ENCODE measurements at regions not wholly inside any gene's neighbourhood (a gene's known extent, or its start where the extent isn't known, plus 50 kb on each side); places are given as distances from the start of the nearest gene placed in this dataset.

DNA sequence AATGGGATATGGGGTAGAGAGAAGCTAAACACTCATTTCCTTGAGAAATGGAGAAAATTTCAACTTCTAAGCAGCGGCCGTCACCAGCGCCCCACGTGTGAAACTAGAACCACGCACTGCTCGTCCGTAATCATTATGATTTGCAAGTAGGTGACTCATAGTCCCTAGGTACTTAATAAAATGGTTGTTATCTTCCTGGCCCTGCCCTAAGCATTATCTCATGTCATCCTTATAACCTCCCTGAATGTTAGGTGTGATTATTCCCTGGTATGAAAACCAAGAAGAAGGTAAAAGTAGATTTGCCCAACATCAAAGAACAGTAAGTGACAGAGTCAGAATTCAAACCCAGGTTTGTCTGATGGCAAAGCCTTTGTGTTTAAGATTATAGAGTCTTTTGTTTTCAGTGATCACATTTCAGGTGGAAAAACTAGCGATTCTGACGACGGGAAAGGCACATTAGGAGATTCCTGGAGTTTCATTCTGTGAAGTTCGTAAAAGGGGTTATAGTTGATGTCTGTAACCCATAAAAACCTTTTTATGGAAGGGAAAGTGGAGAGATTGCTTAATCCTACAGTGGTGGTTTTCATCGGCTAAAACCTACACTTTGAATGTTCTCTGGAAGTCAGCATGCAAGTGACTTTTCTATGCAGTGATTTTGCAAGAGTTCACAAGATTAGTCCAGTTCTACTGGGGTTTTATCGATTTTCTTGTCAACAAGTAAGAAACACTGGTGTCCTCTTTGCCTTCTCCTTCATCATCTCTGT is 202.9 kb upstream of the WWC1 start:
- H3K36me3 Mint-ChIP-seq: no peaks in the 10 kb centered on the region
- Histone ChIP-seq H3K4me1 (ENCODE audit: control insufficient read depth in 2 of 2, insufficient read depth in 2 of 2, low read length in 2 of 2) (no peaks in the 10 kb centered on the region), H3K36me3 (ENCODE audit: control insufficient read depth in 2 of 3, insufficient read depth in 3 of 3, low read length in 3 of 3) (no peaks in the 10 kb centered on the region), H3K9me3 (ENCODE audit: control insufficient read depth in 2 of 3, low read length in 3 of 3) (no peaks in the 10 kb centered on the region), H3K27me3 (ENCODE audit: control insufficient read depth in 2 of 2, insufficient read depth in 2 of 2, low read length in 2 of 2) (no peaks in the 10 kb centered on the region), H3K27ac (ENCODE audit: low read depth, low read length) (no peak overlapping the region), H3K4me3 (ENCODE audit: low read length) (no peak overlapping the region)
- ATAC-seq (no peak), DNase-seq (no peak)
- no peak overlapping the region for H3K27ac Mint-ChIP-seq
- H3K4me3 Mint-ChIP-seq: no peak overlapping the region
- peaks cover 0 to 13% (median 0%) of the 10 kb centered on the region in 11 donors for H3K9me3 Mint-ChIP-seq
- ChIA-PET POLR2A (no interaction called here), CTCF (no interaction called here)
- H3K4me1 Mint-ChIP-seq: no peaks in the 10 kb centered on the region
- intact Hi-C loops (cut with micrococcal nuclease): no loop called here
- peaks cover 0 to 39% (median 7%) of the 10 kb centered on the region in 5 donors for H3K27me3 Mint-ChIP-seq

DNA sequence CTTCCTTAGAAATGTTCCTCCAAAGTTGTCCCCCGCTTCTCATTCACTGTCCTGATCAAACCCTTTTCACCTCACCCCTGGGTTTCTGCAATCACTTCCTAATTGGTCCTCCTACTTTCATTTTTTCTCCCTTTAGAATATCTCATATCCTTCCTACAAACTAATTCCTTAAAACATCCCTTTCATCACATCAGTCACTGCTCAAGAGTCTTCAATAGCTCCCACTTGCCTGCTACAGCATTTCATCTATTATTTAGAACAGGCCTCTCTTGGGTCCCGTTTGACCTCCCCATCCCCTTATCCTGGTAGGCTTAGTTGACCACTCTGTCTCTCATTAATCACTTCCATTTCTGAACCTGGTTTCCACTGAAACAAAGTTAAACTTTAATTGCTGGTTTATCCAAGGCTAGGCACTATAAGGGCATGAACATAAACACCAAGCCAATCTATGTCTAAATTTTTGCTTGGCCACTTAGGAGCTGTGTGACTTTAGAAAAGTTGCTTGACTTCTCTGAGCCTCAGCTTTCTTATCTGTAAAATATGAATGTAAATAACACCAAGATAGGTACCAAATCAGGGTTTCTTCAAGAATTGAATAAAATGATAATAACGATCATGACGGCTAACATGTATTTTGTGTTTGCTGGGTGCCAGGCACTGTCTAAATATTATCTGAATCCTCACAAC is 202.1 kb upstream of the WWC1 start:
- Mint-ChIP-seq H3K9me3 (peaks cover 0 to 6% (median 0%) of the 10 kb centered on the region in 11 donors), H3K4me3 (no peak overlapping the region), H3K36me3 (no peaks in the 10 kb centered on the region), H3K27me3 (peaks cover 0 to 34% (median 11%) of the 10 kb centered on the region in 5 donors), H3K27ac (no peak overlapping the region), H3K4me1 (peaks cover 0 to 3% (median 0%) of the 10 kb centered on the region in 7 donors)
- Histone ChIP-seq H3K27ac (ENCODE audit: low read depth, low read length) (no peak overlapping the region), H3K4me3 (ENCODE audit: low read length) (no peak overlapping the region), H3K4me1 (ENCODE audit: control insufficient read depth in 2 of 2, insufficient read depth in 2 of 2, low read length in 2 of 2) (no peaks in the 10 kb centered on the region), H3K27me3 (ENCODE audit: control insufficient read depth in 2 of 2, insufficient read depth in 2 of 2, low read length in 2 of 2) (no peaks in the 10 kb centered on the region), H3K9me3 (ENCODE audit: control insufficient read depth in 2 of 3, low read length in 3 of 3) (no peaks in the 10 kb centered on the region), H3K36me3 (ENCODE audit: control insufficient read depth in 2 of 3, insufficient read depth in 3 of 3, low read length in 3 of 3) (no peaks in the 10 kb centered on the region)
- ChIA-PET CTCF (no interaction called here), POLR2A (no interaction called here)
- no peak for ATAC-seq
- intact Hi-C loops (cut with micrococcal nuclease): no loop called here
- DNase-seq: no peak

DNA sequence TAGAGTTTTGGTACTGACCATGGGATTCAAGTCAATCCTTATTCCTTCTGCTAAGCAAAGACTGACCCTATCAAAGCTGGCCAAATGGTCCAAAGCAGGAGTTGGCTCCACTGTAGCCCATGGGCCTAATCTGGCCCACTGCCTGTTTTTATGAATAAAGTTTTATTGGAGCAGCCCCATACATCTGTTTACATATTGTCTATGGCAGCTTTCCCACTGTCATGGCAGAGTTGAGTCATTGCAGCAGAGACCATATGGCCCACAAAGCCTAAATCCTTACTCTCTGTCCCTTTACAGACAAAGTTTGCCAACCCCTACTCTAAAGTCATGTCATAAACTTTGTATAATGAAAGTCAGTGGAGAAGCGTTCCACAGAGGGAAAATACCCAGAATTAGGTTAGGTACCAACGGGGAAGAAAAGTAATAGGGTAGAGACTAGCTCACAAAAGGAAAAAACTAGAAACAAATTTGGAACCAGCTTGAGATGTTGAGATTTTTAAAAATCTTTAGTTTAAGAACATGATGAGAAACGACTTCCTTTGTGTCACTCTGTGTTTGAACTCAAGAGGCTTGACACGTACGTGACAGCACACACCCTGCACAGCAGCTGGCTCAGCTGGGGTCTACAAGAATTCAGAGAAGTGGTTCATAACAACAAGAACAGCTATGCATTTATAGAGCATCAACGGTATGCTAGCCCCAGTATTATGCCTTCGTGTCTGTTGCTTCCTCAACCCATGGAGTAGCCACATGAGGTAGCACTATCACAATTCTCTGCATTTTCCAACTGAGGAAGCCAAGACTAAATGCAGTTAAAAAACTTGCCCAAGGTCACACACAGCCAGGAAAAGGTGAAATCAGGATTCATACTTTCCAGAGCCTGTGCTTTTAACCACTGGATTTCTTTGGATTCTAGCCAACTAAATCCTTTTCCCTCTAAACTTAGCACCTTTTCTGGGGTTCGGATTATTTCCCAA is 198.9 kb upstream of the WWC1 start:
- no peaks in the 10 kb centered on the region for H3K4me1 ChIP-seq (ENCODE audit: control insufficient read depth in 2 of 2, insufficient read depth in 2 of 2, low read length in 2 of 2)
- intact Hi-C loops (cut with micrococcal nuclease): no loop called here
- Mint-ChIP-seq H3K4me3 (no peak overlapping the region), H3K9me3 (peaks cover 0 to 5% (median 0%) of the 10 kb centered on the region in 11 donors), H3K27me3 (peaks cover 0 to 10% (median 4%) of the 10 kb centered on the region in 5 donors), H3K36me3 (no peaks in the 10 kb centered on the region), H3K4me1 (peaks cover 0 to 3% (median 0%) of the 10 kb centered on the region in 7 donors), H3K27ac (no peak overlapping the region)
- POLR2A ChIA-PET: no interaction called here
- no peak for ATAC-seq
- no peaks in the 10 kb centered on the region for H3K9me3 ChIP-seq (ENCODE audit: control insufficient read depth in 2 of 3, low read length in 3 of 3)
- H3K27me3 ChIP-seq (ENCODE audit: control insufficient read depth in 2 of 2, insufficient read depth in 2 of 2, low read length in 2 of 2): no peaks in the 10 kb centered on the region
- H3K36me3 ChIP-seq (ENCODE audit: control insufficient read depth in 2 of 3, insufficient read depth in 3 of 3, low read length in 3 of 3): no peaks in the 10 kb centered on the region
- H3K4me3 ChIP-seq (ENCODE audit: low read length): no peak overlapping the region
- CTCF ChIA-PET: no interaction called here
- no peak overlapping the region for H3K27ac ChIP-seq (ENCODE audit: low read depth, low read length)
- no peak for DNase-seq

DNA sequence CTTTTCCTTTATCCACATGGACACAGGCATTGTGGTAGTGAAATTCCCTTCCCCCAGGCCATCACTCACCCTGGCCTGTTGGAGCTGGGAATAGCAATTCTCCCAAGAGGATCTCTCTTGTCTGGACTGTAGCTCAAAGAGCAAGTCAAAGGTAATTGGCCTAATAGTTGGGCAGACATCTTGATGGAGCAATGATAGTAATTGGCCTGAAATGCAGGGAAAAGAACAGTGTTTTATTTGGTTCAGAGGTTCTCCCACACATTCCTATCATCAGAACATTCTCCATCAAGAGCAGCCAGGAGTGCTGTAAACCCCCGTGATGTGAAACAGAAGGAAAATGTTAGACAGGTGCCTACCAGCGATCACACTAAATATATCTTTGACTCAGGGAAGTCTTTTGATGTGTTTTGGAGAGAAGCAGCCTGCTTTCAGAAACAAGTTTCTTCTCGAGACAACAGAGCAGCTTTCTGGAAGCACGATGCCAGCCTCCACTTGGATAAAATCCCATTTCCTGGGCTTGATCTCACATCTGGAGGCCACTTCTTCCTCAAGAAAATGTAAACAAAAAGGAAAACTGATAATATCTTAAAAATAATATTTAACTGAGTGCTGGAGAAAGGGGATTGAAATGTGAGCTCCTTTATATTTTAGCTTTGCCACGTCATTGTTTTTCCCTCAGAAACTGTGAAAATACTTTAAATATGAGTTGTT is 198.1 kb upstream of the WWC1 start:
- Histone ChIP-seq H3K27ac (ENCODE audit: low read depth, low read length) (no peak overlapping the region), H3K4me1 (ENCODE audit: control insufficient read depth in 2 of 2, insufficient read depth in 2 of 2, low read length in 2 of 2) (no peaks in the 10 kb centered on the region), H3K9me3 (ENCODE audit: control insufficient read depth in 2 of 3, low read length in 3 of 3) (no peaks in the 10 kb centered on the region), H3K27me3 (ENCODE audit: control insufficient read depth in 2 of 2, insufficient read depth in 2 of 2, low read length in 2 of 2) (no peaks in the 10 kb centered on the region), H3K36me3 (ENCODE audit: control insufficient read depth in 2 of 3, insufficient read depth in 3 of 3, low read length in 3 of 3) (no peaks in the 10 kb centered on the region), H3K4me3 (ENCODE audit: low read length) (no peak overlapping the region)
- ChIA-PET POLR2A (no interaction called here), CTCF (no interaction called here)
- Mint-ChIP-seq H3K27ac (no peak overlapping the region), H3K4me3 (no peak overlapping the region), H3K27me3 (peaks cover 0 to 6% (median 4%) of the 10 kb centered on the region in 5 donors), H3K9me3 (peaks cover 0 to 5% (median 0%) of the 10 kb centered on the region in 11 donors), H3K4me1 (peaks cover 0 to 3% (median 0%) of the 10 kb centered on the region in 7 donors), H3K36me3 (no peaks in the 10 kb centered on the region)
- DNase-seq (no peak), ATAC-seq (no peak)
- intact Hi-C loops (cut with micrococcal nuclease): no loop called here

DNA sequence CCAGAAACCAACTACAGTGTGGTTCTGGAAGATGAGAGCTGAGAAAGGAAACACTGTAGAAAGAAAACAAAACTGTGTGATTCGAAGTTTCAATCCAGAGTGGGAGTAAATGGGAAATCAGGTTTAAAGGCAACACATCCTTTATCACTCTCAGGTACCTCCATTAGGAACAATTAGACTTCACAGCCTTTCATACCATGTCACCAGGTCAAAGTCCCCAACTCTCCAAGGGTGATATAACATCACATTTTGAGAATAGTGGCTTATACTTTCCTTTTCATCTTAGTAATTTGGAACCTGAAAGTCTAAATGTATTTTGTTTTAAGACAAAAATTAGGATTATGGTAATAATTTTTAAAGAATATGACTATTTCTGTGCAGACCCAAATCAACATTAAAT is 194.9 kb upstream of the WWC1 start:
- DNase-seq (no peak), ATAC-seq (no peak)
- Histone ChIP-seq H3K27me3 (ENCODE audit: control insufficient read depth in 2 of 2, insufficient read depth in 2 of 2, low read length in 2 of 2) (no peaks in the 10 kb centered on the region), H3K4me1 (ENCODE audit: control insufficient read depth in 2 of 2, insufficient read depth in 2 of 2, low read length in 2 of 2) (no peaks in the 10 kb centered on the region), H3K36me3 (ENCODE audit: control insufficient read depth in 2 of 3, insufficient read depth in 3 of 3, low read length in 3 of 3) (no peaks in the 10 kb centered on the region), H3K4me3 (ENCODE audit: low read length) (no peak overlapping the region), H3K9me3 (ENCODE audit: control insufficient read depth in 2 of 3, low read length in 3 of 3) (no peaks in the 10 kb centered on the region), H3K27ac (ENCODE audit: low read depth, low read length) (no peak overlapping the region)
- no peak overlapping the region for H3K4me3 Mint-ChIP-seq
- peaks cover 0 to 8% (median 4%) of the 10 kb centered on the region in 5 donors for H3K27me3 Mint-ChIP-seq
- peaks cover 0 to 3% (median 0%) of the 10 kb centered on the region in 7 donors for H3K4me1 Mint-ChIP-seq
- intact Hi-C loops (cut with micrococcal nuclease): no loop called here
- POLR2A ChIA-PET: no interaction called here
- H3K36me3 Mint-ChIP-seq: no peaks in the 10 kb centered on the region
- CTCF ChIA-PET: no interaction called here
- H3K9me3 Mint-ChIP-seq: peaks cover 0 to 5% (median 0%) of the 10 kb centered on the region in 11 donors
- H3K27ac Mint-ChIP-seq: no peak overlapping the region

DNA sequence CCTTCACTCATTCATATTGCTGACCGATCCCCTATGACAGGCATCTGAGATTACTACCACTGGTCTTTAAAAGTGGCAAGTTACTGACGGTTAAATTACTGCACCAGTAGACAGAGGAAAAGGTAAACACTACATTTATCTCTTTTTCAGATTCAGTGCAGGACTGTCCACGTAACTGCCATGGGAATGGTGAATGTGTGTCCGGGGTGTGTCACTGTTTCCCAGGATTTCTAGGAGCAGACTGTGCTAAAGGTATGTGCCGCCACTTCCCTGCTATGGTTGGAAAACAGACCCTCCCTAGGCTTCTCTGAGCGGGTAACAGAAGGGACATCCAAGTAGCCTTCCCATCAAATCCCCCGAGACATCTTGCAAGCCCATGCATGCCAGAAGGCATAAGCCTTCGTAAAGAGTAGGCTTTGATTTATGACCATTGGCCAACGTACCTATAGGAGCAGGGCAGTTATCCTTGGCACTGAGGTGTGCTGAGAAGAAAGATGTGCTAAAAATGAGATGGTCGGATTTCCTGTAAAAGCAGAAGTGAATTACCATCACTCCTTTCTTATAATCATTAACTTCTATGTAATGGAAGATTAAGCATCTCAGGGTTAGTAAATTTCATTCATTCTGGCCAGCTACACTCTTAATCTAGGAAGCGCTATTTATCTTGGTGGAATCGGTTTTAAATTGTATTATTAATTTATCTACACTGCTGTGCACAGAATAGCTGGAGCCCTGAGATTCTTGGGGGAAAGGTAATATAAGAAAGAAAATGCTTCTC is 193.4 kb upstream of the WWC1 start:
- Histone ChIP-seq H3K36me3 (ENCODE audit: control insufficient read depth in 2 of 3, insufficient read depth in 3 of 3, low read length in 3 of 3) (no peaks in the 10 kb centered on the region), H3K9me3 (ENCODE audit: control insufficient read depth in 2 of 3, low read length in 3 of 3) (no peaks in the 10 kb centered on the region), H3K27me3 (ENCODE audit: control insufficient read depth in 2 of 2, insufficient read depth in 2 of 2, low read length in 2 of 2) (no peaks in the 10 kb centered on the region), H3K4me3 (ENCODE audit: low read length) (no peak overlapping the region), H3K4me1 (ENCODE audit: control insufficient read depth in 2 of 2, insufficient read depth in 2 of 2, low read length in 2 of 2) (no peaks in the 10 kb centered on the region), H3K27ac (ENCODE audit: low read depth, low read length) (no peak overlapping the region)
- ATAC-seq (no peak), DNase-seq (no peak)
- ChIA-PET CTCF (no interaction called here), POLR2A (no interaction called here)
- Mint-ChIP-seq H3K27me3 (peaks cover 0 to 8% (median 4%) of the 10 kb centered on the region in 5 donors), H3K36me3 (no peaks in the 10 kb centered on the region), H3K9me3 (peaks cover 0 to 5% (median 0%) of the 10 kb centered on the region in 11 donors), H3K27ac (no peak overlapping the region), H3K4me1 (peaks cover 0 to 3% (median 0%) of the 10 kb centered on the region in 7 donors), H3K4me3 (no peak overlapping the region)
- intact Hi-C loops (cut with micrococcal nuclease): no loop called here

Measured in naive thymus-derived CD4-positive, alpha-beta T cell (primary cell).